HepG2 (cell line): ENCODE measurements at regions not wholly inside any gene's neighbourhood (a gene's known extent, or its start where the extent isn't known, plus 50 kb on each side); places are given as distances from the start of the nearest gene placed in this dataset.

Experiments used
- RFX5 ChIP-seq: IDR thresholded peaks from 2 replicates; pipeline ENCODE4 v1.6.1; 2011; ENCODE audit warnings: low read depth, low read length, improper control_type of control experiment
- ZSCAN12 ChIP-seq: sonication (generic); formaldehyde crosslinking; IDR thresholded peaks from 2 replicates; pipeline ENCODE4 v1.9.0; 2021; ENCODE audit warnings: mild to moderate bottlenecking, missing genetic modification reagents
- TF ChIP-seq, protein P1 (sequence below): sonication (generic); formaldehyde crosslinking; IDR thresholded peaks from 2 replicates; pipeline ENCODE4 v1.4.0; 2020; ENCODE audit warnings: missing genetic modification reagents

- no peak for TF ChIP-seq RFX5
- no peak for TF ChIP-seq ZSCAN12
- TF ChIP-seq, protein P1, sequence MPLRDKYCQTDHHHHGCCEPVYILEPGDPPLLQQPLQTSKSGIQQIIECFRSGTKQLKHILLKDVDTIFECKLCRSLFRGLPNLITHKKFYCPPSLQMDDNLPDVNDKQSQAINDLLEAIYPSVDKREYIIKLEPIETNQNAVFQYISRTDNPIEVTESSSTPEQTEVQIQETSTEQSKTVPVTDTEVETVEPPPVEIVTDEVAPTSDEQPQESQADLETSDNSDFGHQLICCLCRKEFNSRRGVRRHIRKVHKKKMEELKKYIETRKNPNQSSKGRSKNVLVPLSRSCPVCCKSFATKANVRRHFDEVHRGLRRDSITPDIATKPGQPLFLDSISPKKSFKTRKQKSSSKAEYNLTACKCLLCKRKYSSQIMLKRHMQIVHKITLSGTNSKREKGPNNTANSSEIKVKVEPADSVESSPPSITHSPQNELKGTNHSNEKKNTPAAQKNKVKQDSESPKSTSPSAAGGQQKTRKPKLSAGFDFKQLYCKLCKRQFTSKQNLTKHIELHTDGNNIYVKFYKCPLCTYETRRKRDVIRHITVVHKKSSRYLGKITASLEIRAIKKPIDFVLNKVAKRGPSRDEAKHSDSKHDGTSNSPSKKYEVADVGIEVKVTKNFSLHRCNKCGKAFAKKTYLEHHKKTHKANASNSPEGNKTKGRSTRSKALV (CRISPR knock-in tag): no peak
Observed at GRCh38 chr4:185092535-185093197, 50.4 kb upstream of the SLC25A4 start (continued).
